ENCODE measurements at regions not wholly inside any gene's neighbourhood (a gene's known extent, or its start where the extent isn't known, plus 50 kb on each side); places are given as distances from the start of the nearest gene placed in this dataset.

GRCh38 chr12:23337213-23337612, 612.3 kb downstream of the SOX5 start:
- TF ChIP-seq POLR2AphosphoS5 (IDR thresholded peaks at IDR 0.05) = no peak
- TF ChIP-seq EP300 (IDR thresholded peaks at IDR 0.05; ENCODE audit: low read depth) = no peak
